Dedifferentiated amniotic fluid mesenchymal stem cell (primary cell): ENCODE measurements at regions not wholly inside any gene's neighbourhood (a gene's known extent, or its start where the extent isn't known, plus 50 kb on each side); places are given as distances from the start of the nearest gene placed in this dataset.

Source experiments
- DNase-seq: peaks from one replicate; pipeline ENCODE4 v3.0.0-alpha.2; 2016; ENCODE audit errors: extremely low spot score

GRCh38 chr5:20556115-20556763, 568.2 kb upstream of the CDH18 start:
- DNase-seq = no peak

GRCh38 chr5:20555034-20555433, 567.0 kb upstream of the CDH18 start:
- no peak for DNase-seq

- DNase-seq = no peak
Measured at GRCh38 chr5:20554001-20554400, 566.0 kb upstream of the CDH18 start.

GRCh38 chr5:20537911-20538703, 550.1 kb upstream of the CDH18 start:
- no peak for DNase-seq

- no peak for DNase-seq
Measured at GRCh38 chr5:20536813-20537212, 548.8 kb upstream of the CDH18 start.

- DNase-seq = no peak
Measured at GRCh38 chr5:20536341-20536740, 548.3 kb upstream of the CDH18 start.

GRCh38 chr5:20528471-20528870, 540.5 kb upstream of the CDH18 start:
- DNase-seq = no peak

GRCh38 chr5:20524991-20525529, 537.1 kb upstream of the CDH18 start:
- peak; percentile 30 for DNase-seq

GRCh38 chr5:20522905-20523482, 535.0 kb upstream of the CDH18 start:
- no peak for DNase-seq

GRCh38 chr5:20515606-20516005, 527.6 kb upstream of the CDH18 start:
- peak; percentile 11 for DNase-seq

GRCh38 chr5:20514145-20514544, 526.1 kb upstream of the CDH18 start:
- DNase-seq = no peak

- no peak for DNase-seq
Measured at GRCh38 chr5:20500546-20500945, 512.5 kb upstream of the CDH18 start.

- no peak for DNase-seq
Measured at GRCh38 chr5:20498926-20499325, 510.9 kb upstream of the CDH18 start.

GRCh38 chr5:20498102-20498501, 510.1 kb upstream of the CDH18 start:
- DNase-seq = no peak

GRCh38 chr5:20497356-20497755, 509.4 kb upstream of the CDH18 start:
- no peak for DNase-seq

GRCh38 chr5:20494706-20495105, 506.7 kb upstream of the CDH18 start:
- DNase-seq = no peak

GRCh38 chr5:20486826-20487225, 498.8 kb upstream of the CDH18 start:
- no peak for DNase-seq

GRCh38 chr5:20476016-20476415, 488.0 kb upstream of the CDH18 start:
- DNase-seq = no peak

GRCh38 chr5:20470997-20471396, 483.0 kb upstream of the CDH18 start:
- no peak for DNase-seq

- DNase-seq = no peak
Measured at GRCh38 chr5:20469792-20470191, 481.8 kb upstream of the CDH18 start.

- no peak for DNase-seq
Measured at GRCh38 chr5:20469390-20469789, 481.4 kb upstream of the CDH18 start.

GRCh38 chr5:20466512-20466911, 478.5 kb upstream of the CDH18 start:
- DNase-seq = no peak

- no peak for DNase-seq
Measured at GRCh38 chr5:20463206-20463605, 475.2 kb upstream of the CDH18 start.
